ENCODE measurements at regions not wholly inside any gene's neighbourhood (a gene's known extent, or its start where the extent isn't known, plus 50 kb on each side); places are given as distances from the start of the nearest gene placed in this dataset.

- H3K36me3 ChIP-seq: no peaks in the 10 kb centered on the region
- no peak for DNase-seq
- H3K4me3 ChIP-seq: no peak overlapping the region
- TF ChIP-seq CTCF (IDR thresholded peaks at IDR 0.05): no peak
- no peaks in the 10 kb centered on the region for H3K4me1 ChIP-seq
- H3K9me3 ChIP-seq: no peaks in the 10 kb centered on the region
- H3K27ac ChIP-seq: no peak overlapping the region
- intact Hi-C loops (cut with DNase I; ENCODE audit: low total_unique reads): no loop called here
- no peaks in the 10 kb centered on the region for H3K27me3 ChIP-seq
Measured at GRCh38 chr9:108652851-108653250, 202.9 kb downstream of the ACTL7B start.

- Histone ChIP-seq H3K36me3 (no peaks in the 10 kb centered on the region), H3K4me1 (no peaks in the 10 kb centered on the region), H3K27me3 (no peaks in the 10 kb centered on the region), H3K27ac (no peak overlapping the region), H3K4me3 (no peak overlapping the region), H3K9me3 (no peaks in the 10 kb centered on the region)
- intact Hi-C loops (cut with DNase I; ENCODE audit: low total_unique reads): no loop called here
- no peak for DNase-seq
- TF ChIP-seq CTCF (IDR thresholded peaks at IDR 0.05): no peak
Measured at GRCh38 chr9:108650826-108651225, 205.0 kb downstream of the ACTL7B start.

GRCh38 chr9:108645520-108645919 is 210.3 kb downstream of the ACTL7B start:
- Histone ChIP-seq H3K4me1 (no peaks in the 10 kb centered on the region), H3K27me3 (no peaks in the 10 kb centered on the region), H3K9me3 (no peaks in the 10 kb centered on the region), H3K4me3 (no peak overlapping the region), H3K36me3 (no peaks in the 10 kb centered on the region), H3K27ac (no peak overlapping the region)
- intact Hi-C loops (cut with DNase I; ENCODE audit: low total_unique reads): no loop called here
- no peak for DNase-seq
- no peak for TF ChIP-seq CTCF (IDR thresholded peaks at IDR 0.05)

- H3K4me3 ChIP-seq: no peak overlapping the region
- DNase-seq: no peak
- intact Hi-C loops (cut with DNase I; ENCODE audit: low total_unique reads): no loop called here
- H3K27me3 ChIP-seq: no peaks in the 10 kb centered on the region
- H3K27ac ChIP-seq: no peak overlapping the region
- H3K36me3 ChIP-seq: no peaks in the 10 kb centered on the region
- no peak for TF ChIP-seq CTCF (IDR thresholded peaks at IDR 0.05)
- H3K4me1 ChIP-seq: no peaks in the 10 kb centered on the region
- H3K9me3 ChIP-seq: no peaks in the 10 kb centered on the region
Measured at GRCh38 chr9:108643731-108644510, 211.9 kb downstream of the ACTL7B start.

GRCh38 chr9:108642871-108643270 is 212.9 kb downstream of the ACTL7B start:
- DNase-seq: no peak
- Histone ChIP-seq H3K27me3 (no peaks in the 10 kb centered on the region), H3K27ac (no peak overlapping the region), H3K9me3 (no peaks in the 10 kb centered on the region), H3K36me3 (no peaks in the 10 kb centered on the region), H3K4me3 (no peak overlapping the region), H3K4me1 (no peaks in the 10 kb centered on the region)
- intact Hi-C loops (cut with DNase I; ENCODE audit: low total_unique reads): no loop called here
- TF ChIP-seq CTCF (IDR thresholded peaks at IDR 0.05): no peak
